HFF-Myc (cell line): ENCODE measurements at regions not wholly inside any gene's neighbourhood (a gene's known extent, or its start where the extent isn't known, plus 50 kb on each side); places are given as distances from the start of the nearest gene placed in this dataset.

Source experiments
- DNase-seq: peaks from one replicate; pipeline ENCODE4 v3.0.0-alpha.2; 2011; ENCODE audit warnings: low read depth; ENCODE audit errors: extremely low read depth
- H3K4me3 ChIP-seq: replicated peaks from 2 replicates; pipeline ENCODE4 v1.5.1; 2011; ENCODE audit warnings: low read depth, mild to moderate bottlenecking, control low read depth, low read length
- CTCF ChIP-seq: IDR thresholded peaks from 2 replicates; pipeline ENCODE4 v1.5.1; 2012; ENCODE audit warnings: mild to moderate bottlenecking, low read depth, low read length, control low read depth; ENCODE audit errors: missing control alignments

- H3K4me3 ChIP-seq, result no peak overlapping the region
- TF ChIP-seq CTCF, result no peak
- DNase-seq, result no peak
These were observed 496.7 kb downstream of the SH2D4B start for GRCh38 chr10:81034383-81034782.

DNA sequence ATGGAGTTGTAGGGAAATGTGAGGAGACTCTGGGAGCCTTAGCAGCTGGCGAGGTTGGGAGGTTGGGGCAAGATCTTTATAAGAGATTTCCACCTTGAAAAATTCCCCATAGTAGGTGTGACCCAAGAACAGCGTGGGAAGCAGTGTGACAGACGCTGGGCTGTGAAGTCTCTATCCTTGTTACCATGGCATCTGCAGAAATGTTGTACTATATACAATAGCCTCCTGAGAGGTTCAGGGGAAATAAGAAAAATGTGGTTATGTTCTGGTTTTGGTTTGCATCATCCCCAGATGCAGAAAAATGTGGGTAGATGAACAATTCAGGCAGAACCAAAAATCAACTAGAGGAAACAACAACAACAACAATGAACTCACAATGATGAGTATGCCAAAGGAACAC is 498.6 kb downstream of the SH2D4B start:
- no peak for TF ChIP-seq CTCF
- no peak overlapping the region for H3K4me3 ChIP-seq
- DNase-seq, result no peak

- no peak overlapping the region for H3K4me3 ChIP-seq
These were observed 502.3 kb downstream of the SH2D4B start for GRCh38 chr10:81040031-81040430.

DNA sequence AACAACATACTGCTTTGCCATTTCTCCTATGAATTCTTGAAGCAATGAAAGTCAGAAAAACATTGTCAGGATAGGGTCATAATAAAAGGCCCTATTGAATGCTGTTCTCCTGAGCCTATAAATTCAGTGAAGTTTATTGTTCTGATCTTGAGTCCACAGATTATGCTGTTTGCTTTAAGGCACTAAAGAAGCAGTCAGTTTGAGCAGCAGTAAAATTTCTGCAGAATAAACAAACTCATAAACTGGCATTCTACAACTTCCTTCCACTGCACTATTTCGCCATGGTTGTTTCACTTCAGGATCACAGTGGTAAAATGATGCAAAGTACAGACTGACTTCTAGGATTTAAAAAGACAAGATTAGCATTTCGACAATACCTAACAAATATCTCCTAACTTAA is 503.2 kb downstream of the SH2D4B start:
- TF ChIP-seq CTCF, result no peak
- no peak overlapping the region for H3K4me3 ChIP-seq
- no peak for DNase-seq

More at GRCh38 chr10:81040031-81040430, 502.3 kb downstream of the SH2D4B start:
- no peak for TF ChIP-seq CTCF
- DNase-seq, result no peak

GRCh38 chr10:81042647-81043046 is 504.9 kb downstream of the SH2D4B start:
- no peak for DNase-seq
- no peak for TF ChIP-seq CTCF
- H3K4me3 ChIP-seq, result no peak overlapping the region

DNA sequence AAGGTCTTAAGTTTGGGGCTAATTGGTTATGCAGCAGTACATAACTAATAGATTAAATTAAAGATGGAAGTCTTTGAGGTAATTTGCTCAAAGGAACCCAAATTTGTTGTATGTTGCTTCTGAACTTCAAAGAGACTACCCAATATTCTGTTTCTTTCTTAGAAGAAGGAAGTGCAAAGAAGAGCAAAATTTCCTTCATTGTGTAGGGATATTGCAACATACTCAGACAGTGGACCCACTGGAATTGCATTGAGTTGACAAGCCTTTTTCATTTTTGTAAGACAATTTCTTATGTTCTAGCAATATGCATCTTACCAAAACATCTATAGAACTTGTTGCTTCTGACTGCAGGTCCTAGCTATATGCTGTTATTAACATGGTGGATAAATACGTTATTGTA is 527.8 kb downstream of the SH2D4B start:
- DNase-seq, result no peak
- no peak overlapping the region for H3K4me3 ChIP-seq
- no peak for TF ChIP-seq CTCF

DNA sequence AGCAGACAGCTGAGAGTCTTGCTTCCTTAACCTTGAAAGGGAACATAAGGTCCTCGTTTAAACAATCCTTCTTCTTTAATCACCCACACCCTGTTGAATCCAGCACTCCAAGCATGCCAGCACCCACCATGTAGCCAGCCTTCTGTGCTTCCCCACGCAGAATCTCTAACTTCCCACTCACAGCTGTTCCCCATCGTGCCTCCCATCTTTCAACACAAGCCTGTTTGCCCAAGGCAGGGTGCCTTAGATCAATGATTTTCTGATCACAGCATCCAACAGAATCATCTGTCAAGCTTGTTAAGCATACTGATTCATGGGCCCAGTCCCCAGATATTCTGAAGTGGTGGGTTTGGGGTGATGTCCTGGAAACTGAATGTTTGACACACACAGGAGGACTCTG is 530.8 kb downstream of the SH2D4B start:
- no peak for DNase-seq
- no peak overlapping the region for H3K4me3 ChIP-seq
- TF ChIP-seq CTCF, result no peak
